ENCODE measurements at regions not wholly inside any gene's neighbourhood (a gene's known extent, or its start where the extent isn't known, plus 50 kb on each side); places are given as distances from the start of the nearest gene placed in this dataset.
"Not testable (repeated sequence)": the region's sequence is repeated elsewhere in the genome, so short reads cannot be mapped to it uniquely, and the experiment has no call there.

GRCh38 chr4:17272154-17272553 is 239.7 kb downstream of the QDPR start:
- ATAC-seq (no peak), DNase-seq (no peak)
- intact Hi-C loops (cut with DNase I, micrococcal nuclease) = no loop called here

- DNase-seq = no peak
- intact Hi-C loops (cut with DNase I, micrococcal nuclease) = no loop called here
- ATAC-seq = no peak
Observed at GRCh38 chr4:17265653-17266052, 246.2 kb downstream of the QDPR start.

- intact Hi-C loops (cut with DNase I, micrococcal nuclease) = no loop called here
- DNase-seq (no peak), ATAC-seq (no peak)
Observed at GRCh38 chr4:17265139-17265538, 246.8 kb downstream of the QDPR start.

- DNase-seq (no peak), ATAC-seq (no peak)
- intact Hi-C loops (cut with DNase I, micrococcal nuclease) = no loop called here
Observed at GRCh38 chr4:17260166-17260907, 251.6 kb downstream of the QDPR start.

GRCh38 chr4:17258106-17258505 is 253.8 kb downstream of the QDPR start:
- intact Hi-C loops (cut with DNase I, micrococcal nuclease) = no loop called here
- no peak for ATAC-seq
- DNase-seq = no peak

GRCh38 chr4:17252131-17252530 is 259.8 kb downstream of the QDPR start:
- ATAC-seq = no peak
- DNase-seq = no peak
- intact Hi-C loops (cut with DNase I, micrococcal nuclease) = no loop called here

- ATAC-seq (no peak), DNase-seq (no peak)
- intact Hi-C loops (cut with DNase I, micrococcal nuclease) = no loop called here
Observed at GRCh38 chr4:17251101-17251500, 260.8 kb downstream of the QDPR start.

GRCh38 chr4:17250591-17250990 is 261.3 kb downstream of the QDPR start:
- no peak for DNase-seq

GRCh38 chr4:17246656-17247055 is 265.2 kb downstream of the QDPR start:
- intact Hi-C loops (cut with DNase I, micrococcal nuclease) = no loop called here
- ATAC-seq (no peak), DNase-seq (no peak)

More at GRCh38 chr4:17250591-17250990, 261.3 kb downstream of the QDPR start:
- intact Hi-C loops (cut with DNase I, micrococcal nuclease) = no loop called here
- no peak for ATAC-seq

GRCh38 chr4:17241835-17242234 is 270.1 kb downstream of the QDPR start:
- intact Hi-C loops (cut with DNase I, micrococcal nuclease) = no loop called here
- no peak for DNase-seq
- ATAC-seq = no peak

GRCh38 chr4:17238633-17239032 is 273.3 kb downstream of the QDPR start:
- intact Hi-C loops (cut with DNase I, micrococcal nuclease) = no loop called here
- no peak for ATAC-seq
- no peak for DNase-seq

GRCh38 chr4:17236686-17237085 is 275.2 kb downstream of the QDPR start:
- intact Hi-C loops (cut with DNase I, micrococcal nuclease) = no loop called here
- DNase-seq = no peak
- ATAC-seq = no peak

GRCh38 chr4:17234678-17235077 is 277.2 kb downstream of the QDPR start:
- intact Hi-C loops (cut with DNase I, micrococcal nuclease) = no loop called here
- ATAC-seq (no peak), DNase-seq (no peak)

GRCh38 chr4:17232566-17233253 is 279.2 kb downstream of the QDPR start:
- DNase-seq = no peak
- intact Hi-C loops (cut with DNase I, micrococcal nuclease) = no loop called here
- no peak for ATAC-seq

GRCh38 chr4:17231880-17232475 is 279.9 kb downstream of the QDPR start:
- intact Hi-C loops (cut with DNase I, micrococcal nuclease); ATAC-seq; DNase-seq: not testable (repeated sequence)

GRCh38 chr4:17230727-17231126 is 281.2 kb downstream of the QDPR start:
- intact Hi-C loops (cut with DNase I, micrococcal nuclease) = no loop called here
- ATAC-seq = no peak

GRCh38 chr4:17220816-17221215 is 291.1 kb downstream of the QDPR start:
- intact Hi-C loops (cut with DNase I, micrococcal nuclease) = no loop called here
- DNase-seq (no peak), ATAC-seq (no peak)

More at GRCh38 chr4:17230727-17231126, 281.2 kb downstream of the QDPR start:
- DNase-seq = no peak

GRCh38 chr4:17218786-17219185 is 293.1 kb downstream of the QDPR start:
- intact Hi-C loops (cut with DNase I, micrococcal nuclease) = no loop called here
- no peak for DNase-seq
- no peak for ATAC-seq

- ATAC-seq (no peak), DNase-seq (no peak)
Observed at GRCh38 chr4:17206829-17207801, 304.8 kb downstream of the QDPR start.

More at GRCh38 chr4:17206829-17207801, 304.8 kb downstream of the QDPR start:
- intact Hi-C loops (cut with DNase I, micrococcal nuclease) = no loop called here

All from left colon (tissue), 2 donors.